Sigmoid colon (tissue), 4 donors: ENCODE measurements at regions not wholly inside any gene's neighbourhood (a gene's known extent, or its start where the extent isn't known, plus 50 kb on each side); places are given as distances from the start of the nearest gene placed in this dataset.

Experiments used
- EP300 ChIP-seq, 4 donors: sonication (generic); formaldehyde crosslinking; IDR thresholded peaks; one replicate each; pipeline ENCODE4 v1.6.1; 2017; ENCODE audit warnings: antibody characterized with exemption in 4 of 4
- POLR2A ChIP-seq, 2 donors: fragments of 450-650 bp; IDR thresholded peaks; one replicate each; pipeline ENCODE4 v1.6.1; 2016; ENCODE audit warnings: antibody characterized with exemption in 2 of 2, mild to moderate bottlenecking in 2 of 2, moderate library complexity in 2 of 2
- POLR2AphosphoS5 ChIP-seq, 4 donors: sonication (generic); formaldehyde crosslinking; IDR thresholded peaks; one replicate each; pipeline ENCODE4 v1.6.1; 2017; ENCODE audit warnings: antibody characterized with exemption in 4 of 4
- TF ChIP-seq, protein P1 (sequence below), 4 experiments: fragments of 450-650 bp in 3 of 4; fragments of 200-600 bp in 1 of 4; IDR thresholded peaks; one replicate each; pipeline ENCODE4 v1.5.1; 2016 to 2019; ENCODE audit warnings: antibody characterized with exemption in 4 of 4, mild to moderate bottlenecking in 3 of 4, moderate library complexity in 2 of 4

DNA sequence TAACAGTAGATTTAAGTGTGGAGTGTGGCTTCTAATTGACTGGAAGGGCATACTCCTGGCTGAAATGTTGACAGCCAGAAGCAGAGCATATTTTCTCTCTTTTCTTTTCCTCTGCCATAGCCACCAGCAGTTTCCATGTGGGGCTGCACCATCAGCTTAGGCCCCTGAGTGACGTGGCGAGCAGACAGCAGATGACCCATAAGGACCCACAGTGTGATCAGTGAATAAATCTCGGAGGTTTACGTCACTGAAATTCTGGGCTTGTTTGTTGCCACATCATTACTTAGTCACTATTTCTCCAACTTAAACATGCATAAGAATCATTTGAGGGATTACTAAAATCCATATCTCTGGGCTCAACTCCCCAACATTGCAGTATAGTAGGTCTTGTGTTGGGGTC is 549.7 kb upstream of the TMEM132C start:
- TF ChIP-seq, protein P1, sequence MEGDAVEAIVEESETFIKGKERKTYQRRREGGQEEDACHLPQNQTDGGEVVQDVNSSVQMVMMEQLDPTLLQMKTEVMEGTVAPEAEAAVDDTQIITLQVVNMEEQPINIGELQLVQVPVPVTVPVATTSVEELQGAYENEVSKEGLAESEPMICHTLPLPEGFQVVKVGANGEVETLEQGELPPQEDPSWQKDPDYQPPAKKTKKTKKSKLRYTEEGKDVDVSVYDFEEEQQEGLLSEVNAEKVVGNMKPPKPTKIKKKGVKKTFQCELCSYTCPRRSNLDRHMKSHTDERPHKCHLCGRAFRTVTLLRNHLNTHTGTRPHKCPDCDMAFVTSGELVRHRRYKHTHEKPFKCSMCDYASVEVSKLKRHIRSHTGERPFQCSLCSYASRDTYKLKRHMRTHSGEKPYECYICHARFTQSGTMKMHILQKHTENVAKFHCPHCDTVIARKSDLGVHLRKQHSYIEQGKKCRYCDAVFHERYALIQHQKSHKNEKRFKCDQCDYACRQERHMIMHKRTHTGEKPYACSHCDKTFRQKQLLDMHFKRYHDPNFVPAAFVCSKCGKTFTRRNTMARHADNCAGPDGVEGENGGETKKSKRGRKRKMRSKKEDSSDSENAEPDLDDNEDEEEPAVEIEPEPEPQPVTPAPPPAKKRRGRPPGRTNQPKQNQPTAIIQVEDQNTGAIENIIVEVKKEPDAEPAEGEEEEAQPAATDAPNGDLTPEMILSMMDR (IDR thresholded peaks at IDR 0.05): no peak
- TF ChIP-seq POLR2A (IDR thresholded peaks at IDR 0.05) (no peak), POLR2AphosphoS5 (IDR thresholded peaks at IDR 0.05) (no peak), EP300 (IDR thresholded peaks at IDR 0.05) (no peak)
